NCI-H1092 (cell line): ENCODE measurements at regions not wholly inside any gene's neighbourhood (a gene's known extent, or its start where the extent isn't known, plus 50 kb on each side); places are given as distances from the start of the nearest gene placed in this dataset.
"Not testable (repeated sequence)": the region's sequence is repeated elsewhere in the genome, so short reads cannot be mapped to it uniquely, and the experiment has no call there.

Experiments used
- DNase-seq: peaks from one replicate; lab custom pipeline; 2025; lab: John Stamatoyannopoulos, UW

- DNase-seq = no peak
Measured at GRCh38 chr18:8882632-8883408, 177.5 kb downstream of the MTCL1 start.

- DNase-seq = no peak
Measured at GRCh38 chr18:8883409-8883668, 178.0 kb downstream of the MTCL1 start.

GRCh38 chr18:8887877-8888276, 182.5 kb downstream of the MTCL1 start:
- not testable (repeated sequence) for DNase-seq

GRCh38 chr18:8889489-8889888, 184.1 kb downstream of the MTCL1 start:
- DNase-seq = no peak

GRCh38 chr18:8890503-8890902, 185.1 kb downstream of the MTCL1 start:
- not testable (repeated sequence) for DNase-seq

GRCh38 chr18:8890957-8891464, 185.7 kb downstream of the MTCL1 start:
- no peak for DNase-seq

- DNase-seq = no peak
Measured at GRCh38 chr18:8893221-8893620, 187.9 kb downstream of the MTCL1 start.

GRCh38 chr18:8893628-8894231, 188.4 kb downstream of the MTCL1 start:
- no peak for DNase-seq

- DNase-seq = no peak
Measured at GRCh38 chr18:8894823-8895222, 189.5 kb downstream of the MTCL1 start.

GRCh38 chr18:8895341-8895740, 190.0 kb downstream of the MTCL1 start:
- DNase-seq = no peak

- no peak for DNase-seq
Measured at GRCh38 chr18:8895987-8896619, 190.7 kb downstream of the MTCL1 start.

- DNase-seq = no peak
Measured at GRCh38 chr18:8899000-8899399, 193.6 kb downstream of the MTCL1 start.

- DNase-seq = no peak
Measured at GRCh38 chr18:8900552-8900951, 195.2 kb downstream of the MTCL1 start.

GRCh38 chr18:8901019-8901418, 195.7 kb downstream of the MTCL1 start:
- no peak for DNase-seq

GRCh38 chr18:8904316-8904715, 198.2 kb upstream of the NDUFV2 start:
- no peak for DNase-seq

GRCh38 chr18:8908792-8909510, 193.5 kb upstream of the NDUFV2 start:
- no peak for DNase-seq

GRCh38 chr18:8910186-8910822, 192.2 kb upstream of the NDUFV2 start:
- no peak for DNase-seq

GRCh38 chr18:8910843-8911242, 191.7 kb upstream of the NDUFV2 start:
- DNase-seq = no peak

- DNase-seq = no peak
Measured at GRCh38 chr18:8911408-8912340, 190.8 kb upstream of the NDUFV2 start.

GRCh38 chr18:8912348-8913326, 189.9 kb upstream of the NDUFV2 start:
- DNase-seq = no peak
